DOHH2 (cell line): ENCODE measurements at regions not wholly inside any gene's neighbourhood (a gene's known extent, or its start where the extent isn't known, plus 50 kb on each side); places are given as distances from the start of the nearest gene placed in this dataset.

Experiments
- EZH2phosphoT487 ChIP-seq: fragments of 200-600 bp; sonication (generic); IDR thresholded peaks from 2 replicates; pipeline ENCODE4 v1.6.1; 2017; ENCODE audit warnings: borderline replicate concordance, mild to moderate bottlenecking, antibody characterized with exemption, low read length, moderate library complexity, mixed read lengths
- TF ChIP-seq, protein P1 (sequence below): fragments of 200-600 bp; sonication (generic); IDR thresholded peaks from one replicate; pipeline ENCODE4 v1.5.1; 2014; ENCODE audit warnings: antibody characterized with exemption, mild to moderate bottlenecking, low read depth, low read length; ENCODE audit not compliant: poor library complexity, severe bottlenecking

DNA sequence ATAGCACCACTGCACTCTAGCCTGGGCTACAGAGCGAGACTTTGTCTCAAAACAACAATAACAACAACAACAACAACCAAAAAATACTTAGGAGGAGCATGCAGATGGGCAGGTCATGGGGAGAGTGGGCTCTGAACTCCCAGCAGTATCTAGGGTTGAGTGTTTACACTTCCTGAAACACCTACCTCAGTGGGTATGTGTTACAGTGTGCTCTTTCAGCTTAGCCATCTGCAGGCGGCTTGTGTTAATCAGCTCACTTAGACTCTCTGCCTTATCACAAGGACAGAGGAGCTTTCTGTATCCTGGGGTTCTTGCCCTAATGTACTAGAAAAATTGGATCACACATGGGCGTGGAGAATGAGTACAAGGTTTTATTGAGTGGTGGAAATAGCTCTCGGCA, 340.2 kb downstream of the KIF20B start:
- TF ChIP-seq, protein P1, sequence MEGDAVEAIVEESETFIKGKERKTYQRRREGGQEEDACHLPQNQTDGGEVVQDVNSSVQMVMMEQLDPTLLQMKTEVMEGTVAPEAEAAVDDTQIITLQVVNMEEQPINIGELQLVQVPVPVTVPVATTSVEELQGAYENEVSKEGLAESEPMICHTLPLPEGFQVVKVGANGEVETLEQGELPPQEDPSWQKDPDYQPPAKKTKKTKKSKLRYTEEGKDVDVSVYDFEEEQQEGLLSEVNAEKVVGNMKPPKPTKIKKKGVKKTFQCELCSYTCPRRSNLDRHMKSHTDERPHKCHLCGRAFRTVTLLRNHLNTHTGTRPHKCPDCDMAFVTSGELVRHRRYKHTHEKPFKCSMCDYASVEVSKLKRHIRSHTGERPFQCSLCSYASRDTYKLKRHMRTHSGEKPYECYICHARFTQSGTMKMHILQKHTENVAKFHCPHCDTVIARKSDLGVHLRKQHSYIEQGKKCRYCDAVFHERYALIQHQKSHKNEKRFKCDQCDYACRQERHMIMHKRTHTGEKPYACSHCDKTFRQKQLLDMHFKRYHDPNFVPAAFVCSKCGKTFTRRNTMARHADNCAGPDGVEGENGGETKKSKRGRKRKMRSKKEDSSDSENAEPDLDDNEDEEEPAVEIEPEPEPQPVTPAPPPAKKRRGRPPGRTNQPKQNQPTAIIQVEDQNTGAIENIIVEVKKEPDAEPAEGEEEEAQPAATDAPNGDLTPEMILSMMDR = no peak
- TF ChIP-seq EZH2phosphoT487 = no peak
